ENCODE measurements at regions not wholly inside any gene's neighbourhood (a gene's known extent, or its start where the extent isn't known, plus 50 kb on each side); places are given as distances from the start of the nearest gene placed in this dataset.
A peak's percentile ranks its signal among the peaks of the same experiment; 100 is the strongest.
"Not testable (repeated sequence)": the region's sequence is repeated elsewhere in the genome, so short reads cannot be mapped to it uniquely, and the experiment has no call there.

- H3K36me3 ChIP-seq = no peaks in the 10 kb centered on the region
- H3K27ac ChIP-seq = no peak overlapping the region
- no peak for TF ChIP-seq CTCF (IDR thresholded peaks at IDR 0.05)
- no peaks in the 10 kb centered on the region for H3K4me1 ChIP-seq
- no peaks in the 10 kb centered on the region for H3K9me3 ChIP-seq
- DNase-seq = no peak
- no peak overlapping the region for H3K4me3 ChIP-seq
- H3K27me3 ChIP-seq = peaks cover 0 to 5% of the 10 kb centered on the region in 2 donors
- intact Hi-C loops (cut with DNase I; ENCODE audit: low total_unique reads) = no loop called here
Measured at GRCh38 chr13:112158961-112159360, 92.0 kb downstream of the SOX1 start.

- Histone ChIP-seq H3K9me3 (no peaks in the 10 kb centered on the region), H3K36me3 (no peaks in the 10 kb centered on the region), H3K4me1 (no peaks in the 10 kb centered on the region), H3K27me3 (peaks cover 0 to 5% of the 10 kb centered on the region in 2 donors), H3K4me3 (no peak overlapping the region), H3K27ac (no peak overlapping the region)
- peak in 1 of 2 donors; percentile 33 for DNase-seq
- intact Hi-C loops (cut with DNase I; ENCODE audit: low total_unique reads) = no loop called here
- TF ChIP-seq CTCF (IDR thresholded peaks at IDR 0.05) = no peak
Measured at GRCh38 chr13:112159575-112160547, 92.9 kb downstream of the SOX1 start.

GRCh38 chr13:112160558-112160957, 93.6 kb downstream of the SOX1 start:
- intact Hi-C loops (cut with DNase I; ENCODE audit: low total_unique reads) = no loop called here
- DNase-seq = peak in 1 of 2 donors; percentile 34
- Histone ChIP-seq H3K4me1 (no peaks in the 10 kb centered on the region), H3K4me3 (no peak overlapping the region), H3K27ac (no peak overlapping the region), H3K36me3 (no peaks in the 10 kb centered on the region), H3K9me3 (no peaks in the 10 kb centered on the region), H3K27me3 (peaks cover 0 to 5% of the 10 kb centered on the region in 2 donors)
- no peak for TF ChIP-seq CTCF (IDR thresholded peaks at IDR 0.05)

- no peaks in the 10 kb centered on the region for H3K4me1 ChIP-seq
- no peaks in the 10 kb centered on the region for H3K9me3 ChIP-seq
- H3K27me3 ChIP-seq = peaks cover 0 to 5% of the 10 kb centered on the region in 2 donors
- no peak overlapping the region for H3K4me3 ChIP-seq
- no peak for TF ChIP-seq CTCF (IDR thresholded peaks at IDR 0.05)
- intact Hi-C loops (cut with DNase I; ENCODE audit: low total_unique reads) = no loop called here
- DNase-seq = peak in 1 of 2 donors; percentile 10
- H3K36me3 ChIP-seq = no peaks in the 10 kb centered on the region
- no peak overlapping the region for H3K27ac ChIP-seq
Measured at GRCh38 chr13:112161521-112162301, 94.8 kb downstream of the SOX1 start.

GRCh38 chr13:112163691-112164660, 97.0 kb downstream of the SOX1 start:
- H3K4me1 ChIP-seq; H3K36me3 ChIP-seq; intact Hi-C loops (cut with DNase I; ENCODE audit: low total_unique reads); H3K27me3 ChIP-seq; H3K4me3 ChIP-seq; H3K9me3 ChIP-seq; H3K27ac ChIP-seq: not testable (repeated sequence)
- DNase-seq = peak in 1 of 2 donors; percentile 42

Measured in tibial artery (tissue), 4 donors.